ENCODE measurements at regions not wholly inside any gene's neighbourhood (a gene's known extent, or its start where the extent isn't known, plus 50 kb on each side); places are given as distances from the start of the nearest gene placed in this dataset.

GRCh38 chr11:116285026-116285425 lies 487.8 kb downstream of the BUD13 start:
- no peak for TF ChIP-seq CTCF (conservative IDR thresholded peaks at IDR 0.05)
- peaks cover 8% of the 10 kb centered on the region for H3K9me3 Mint-ChIP-seq

GRCh38 chr11:116283300-116283699 lies 489.5 kb downstream of the BUD13 start:
- H3K4me1 Mint-ChIP-seq: peaks cover 29% of the 10 kb centered on the region
- H3K27ac Mint-ChIP-seq (ENCODE audit: unreplicated experiment): no peak overlapping the region
- no peaks in the 10 kb centered on the region for H3K27me3 Mint-ChIP-seq (ENCODE audit: low read depth)
- H3K4me3 Mint-ChIP-seq: no peak overlapping the region
- no peaks in the 10 kb centered on the region for H3K36me3 Mint-ChIP-seq (ENCODE audit: low read depth)
- no peak for DNase-seq (ENCODE audit: low read depth, low spot score)
- TF ChIP-seq CTCF (conservative IDR thresholded peaks at IDR 0.05): no peak
- H3K9me3 Mint-ChIP-seq: no peaks in the 10 kb centered on the region

More at GRCh38 chr11:116285026-116285425, 487.8 kb downstream of the BUD13 start:
- Mint-ChIP-seq H3K27ac (ENCODE audit: unreplicated experiment) (no peak overlapping the region), H3K36me3 (ENCODE audit: low read depth) (peaks cover 2% of the 10 kb centered on the region), H3K4me1 (peaks cover 17% of the 10 kb centered on the region), H3K27me3 (ENCODE audit: low read depth) (no peaks in the 10 kb centered on the region), H3K4me3 (no peak overlapping the region)
- no peak for DNase-seq (ENCODE audit: low read depth, low spot score)

DNA sequence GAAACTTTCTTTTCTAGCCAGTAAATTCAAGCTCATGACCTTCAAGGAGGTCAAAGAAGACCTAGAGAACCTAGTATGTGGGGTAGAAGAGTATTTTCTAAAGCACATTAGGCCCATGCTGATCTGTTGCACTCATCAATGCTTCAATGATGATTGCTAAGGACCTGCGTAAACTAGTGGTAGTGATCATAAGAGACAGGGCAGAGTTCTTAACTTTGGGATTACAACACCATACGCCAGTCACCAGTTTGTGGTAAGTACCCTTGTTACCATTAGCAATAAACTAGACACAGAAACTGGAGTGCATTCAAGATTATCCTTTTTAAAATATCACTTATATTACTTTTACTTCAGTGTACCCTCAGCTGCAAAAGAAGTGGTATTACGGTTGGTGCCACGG lies 490.3 kb downstream of the BUD13 start:
- Mint-ChIP-seq H3K4me3 (no peak overlapping the region), H3K27me3 (ENCODE audit: low read depth) (no peaks in the 10 kb centered on the region), H3K27ac (ENCODE audit: unreplicated experiment) (no peak overlapping the region), H3K9me3 (no peaks in the 10 kb centered on the region), H3K36me3 (ENCODE audit: low read depth) (no peaks in the 10 kb centered on the region), H3K4me1 (peaks cover 29% of the 10 kb centered on the region)
- no peak for DNase-seq (ENCODE audit: low read depth, low spot score)
- TF ChIP-seq CTCF (conservative IDR thresholded peaks at IDR 0.05): no peak

- Mint-ChIP-seq H3K27ac (ENCODE audit: unreplicated experiment) (no peak overlapping the region), H3K4me3 (no peak overlapping the region), H3K9me3 (no peaks in the 10 kb centered on the region), H3K27me3 (ENCODE audit: low read depth) (no peaks in the 10 kb centered on the region), H3K4me1 (peaks cover 29% of the 10 kb centered on the region), H3K36me3 (ENCODE audit: low read depth) (no peaks in the 10 kb centered on the region)
- DNase-seq (ENCODE audit: low read depth, low spot score): no peak
- TF ChIP-seq CTCF (conservative IDR thresholded peaks at IDR 0.05): peak; percentile 26
Measured at GRCh38 chr11:116281173-116282160, 491.3 kb downstream of the BUD13 start.

- Mint-ChIP-seq H3K27ac (ENCODE audit: unreplicated experiment) (no peak overlapping the region), H3K4me1 (peaks cover 26% of the 10 kb centered on the region), H3K9me3 (no peaks in the 10 kb centered on the region), H3K27me3 (ENCODE audit: low read depth) (no peaks in the 10 kb centered on the region), H3K36me3 (ENCODE audit: low read depth) (no peaks in the 10 kb centered on the region), H3K4me3 (no peak overlapping the region)
- DNase-seq (ENCODE audit: low read depth, low spot score): no peak
- TF ChIP-seq CTCF (conservative IDR thresholded peaks at IDR 0.05): no peak
Measured at GRCh38 chr11:116279511-116279910, 493.3 kb downstream of the BUD13 start.
